Esophagus muscularis mucosa (tissue), 4 donors: ENCODE measurements at regions not wholly inside any gene's neighbourhood (a gene's known extent, or its start where the extent isn't known, plus 50 kb on each side); places are given as distances from the start of the nearest gene placed in this dataset.

ENCODE experiments used
- DNase-seq: peaks from one replicate; pipeline ENCODE4 v3.0.0-alpha.2; 2017; ENCODE audit errors: extremely low spot score
- H3K27ac ChIP-seq, 4 donors: fragments of 200-600 bp; sonication (generic); replicated peaks in 1 of 4; 1 replicate in 3 of 4; 2 replicates in 1 of 4; pipeline ENCODE4 v1.5.1; 2016 to 2019; ENCODE audit warnings: mild to moderate bottlenecking in 1 of 4
- H3K27me3 ChIP-seq, 4 donors: fragments of 200-600 bp; sonication (generic); one replicate each; pipeline versions ENCODE4 v1.5.1 to v1.6.0; 2016 to 2019
- H3K36me3 ChIP-seq, 4 donors: fragments of 200-600 bp; sonication (generic); one replicate each; pipeline ENCODE4 v1.5.1; 2016 to 2019
- H3K4me1 ChIP-seq, 4 donors: fragments of 200-600 bp; sonication (generic); one replicate each; pipeline ENCODE4 v1.5.1; 2016 to 2019
- H3K4me3 ChIP-seq, 4 donors: fragments of 200-600 bp; sonication (generic); 1 replicate in 2 of 4; 2 replicates in 2 of 4; pipeline ENCODE4 v1.5.1; 2016 to 2019; ENCODE audit warnings: mild to moderate bottlenecking in 4 of 4, moderate library complexity in 1 of 4
- H3K9me3 ChIP-seq, 4 donors: fragments of 200-600 bp; sonication (generic); 1 replicate in 3 of 4; 2 replicates in 1 of 4; pipeline ENCODE4 v1.5.1; 2016 to 2019
- CTCF ChIP-seq, 3 experiments: fragments of 200-600 bp in 2 of 3; fragments of 450-650 bp in 1 of 3; sonication (generic) in 2 of 3; IDR thresholded peaks; one replicate each; pipeline ENCODE4 v1.5.1; 2017 to 2019; ENCODE audit warnings: antibody characterized with exemption in 3 of 3, mild to moderate bottlenecking in 2 of 3, moderate library complexity in 1 of 3
- EP300 ChIP-seq: sonication (generic); formaldehyde crosslinking; IDR thresholded peaks from one replicate; pipeline ENCODE4 v1.6.1; 2017; ENCODE audit warnings: antibody characterized with exemption
- POLR2A ChIP-seq: fragments of 450-650 bp; IDR thresholded peaks from one replicate; pipeline ENCODE4 v1.6.1; 2017; ENCODE audit warnings: antibody characterized with exemption, moderate library complexity, mild to moderate bottlenecking, low read depth
- POLR2AphosphoS5 ChIP-seq, 2 donors: sonication (generic); formaldehyde crosslinking; IDR thresholded peaks; one replicate each; pipeline ENCODE4 v1.6.1; 2017; ENCODE audit warnings: antibody characterized with exemption in 2 of 2
- WGBS: methylation state at CpG from one replicate; pipeline ENCODE4 v1.1.5; 2018; 5-methylcytosine and 5-hydroxymethylcytosine counted together
- intact Hi-C: fragments of 100-400 bp; cut with DNase I; formaldehyde crosslinking; loops from one replicate; pipeline ENCODE4 v1.15.1; 2023

- intact Hi-C loops = no loop called here
Observed at GRCh38 chr1:60889709-60890108, 192.7 kb upstream of the NFIA start.

DNA sequence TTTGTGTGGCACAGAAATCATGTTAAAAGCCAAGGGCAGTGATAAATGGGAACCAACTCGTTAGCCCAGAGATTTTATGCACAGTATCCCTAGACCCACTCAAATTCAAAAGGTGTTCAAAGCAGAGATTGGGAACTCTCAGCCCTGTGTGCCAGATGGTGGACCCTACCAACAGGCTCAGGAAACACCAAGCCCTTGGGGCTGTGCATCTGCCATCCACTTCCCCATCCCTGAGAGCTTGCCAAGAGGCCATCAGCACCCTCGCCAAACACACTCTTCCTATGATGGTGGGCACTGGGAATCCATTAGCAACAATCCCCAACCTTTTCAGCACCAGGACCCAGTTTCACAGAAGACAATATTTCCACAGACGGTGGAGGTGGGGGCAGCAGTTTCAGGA, 194.2 kb upstream of the NFIA start:
- DNase-seq = no peak
- H3K36me3 ChIP-seq = no peaks in the 10 kb centered on the region
- intact Hi-C loops = no loop called here
- no peak overlapping the region for H3K27ac ChIP-seq
- H3K9me3 ChIP-seq = no peaks in the 10 kb centered on the region
- no peaks in the 10 kb centered on the region for H3K27me3 ChIP-seq
- 90% methylated on average over 3 of the region's 3 CpGs for WGBS
- no peak for TF ChIP-seq EP300
- TF ChIP-seq POLR2AphosphoS5 (IDR thresholded peaks at IDR 0.05) = no peak
- no peak for TF ChIP-seq CTCF (IDR thresholded peaks at IDR 0.05)
- TF ChIP-seq POLR2A = no peak
- H3K4me1 ChIP-seq = no peaks in the 10 kb centered on the region
- H3K4me3 ChIP-seq = no peak overlapping the region

More at GRCh38 chr1:60889709-60890108, 192.7 kb upstream of the NFIA start:
- Histone ChIP-seq H3K27me3 (no peaks in the 10 kb centered on the region), H3K4me3 (no peak overlapping the region), H3K9me3 (no peaks in the 10 kb centered on the region), H3K36me3 (no peaks in the 10 kb centered on the region), H3K27ac (no peak overlapping the region), H3K4me1 (peaks cover 0 to 7% (median 0%) of the 10 kb centered on the region in 4 donors)
- DNase-seq = no peak
- WGBS = 94% methylated on average over 2 of the region's 2 CpGs
- TF ChIP-seq POLR2A = no peak
- TF ChIP-seq POLR2AphosphoS5 (IDR thresholded peaks at IDR 0.05) = no peak
- TF ChIP-seq CTCF (IDR thresholded peaks at IDR 0.05) = no peak
- no peak for TF ChIP-seq EP300

- 78% methylated on average over 6 of the region's 6 CpGs for WGBS
- H3K9me3 ChIP-seq = no peaks in the 10 kb centered on the region
- TF ChIP-seq EP300 = no peak
- TF ChIP-seq POLR2A = no peak
- no peak for TF ChIP-seq CTCF (IDR thresholded peaks at IDR 0.05)
- TF ChIP-seq POLR2AphosphoS5 (IDR thresholded peaks at IDR 0.05) = no peak
- DNase-seq = no peak
- intact Hi-C loops = no loop called here
- no peak overlapping the region for H3K27ac ChIP-seq
- no peak overlapping the region for H3K4me3 ChIP-seq
- H3K27me3 ChIP-seq = no peaks in the 10 kb centered on the region
- no peaks in the 10 kb centered on the region for H3K4me1 ChIP-seq
- no peaks in the 10 kb centered on the region for H3K36me3 ChIP-seq
Observed at GRCh38 chr1:60886793-60887331, 195.5 kb upstream of the NFIA start.

GRCh38 chr1:60886090-60886489, 196.3 kb upstream of the NFIA start:
- Histone ChIP-seq H3K27me3 (no peaks in the 10 kb centered on the region), H3K4me3 (no peak overlapping the region), H3K4me1 (no peaks in the 10 kb centered on the region), H3K27ac (no peak overlapping the region), H3K36me3 (no peaks in the 10 kb centered on the region), H3K9me3 (no peaks in the 10 kb centered on the region)
- no peak for DNase-seq
- TF ChIP-seq CTCF (IDR thresholded peaks at IDR 0.05) (no peak), POLR2A (no peak), POLR2AphosphoS5 (IDR thresholded peaks at IDR 0.05) (no peak), EP300 (no peak)
- WGBS = 96% methylated on average over 1 of the region's 1 CpG
- intact Hi-C loops = no loop called here

DNA sequence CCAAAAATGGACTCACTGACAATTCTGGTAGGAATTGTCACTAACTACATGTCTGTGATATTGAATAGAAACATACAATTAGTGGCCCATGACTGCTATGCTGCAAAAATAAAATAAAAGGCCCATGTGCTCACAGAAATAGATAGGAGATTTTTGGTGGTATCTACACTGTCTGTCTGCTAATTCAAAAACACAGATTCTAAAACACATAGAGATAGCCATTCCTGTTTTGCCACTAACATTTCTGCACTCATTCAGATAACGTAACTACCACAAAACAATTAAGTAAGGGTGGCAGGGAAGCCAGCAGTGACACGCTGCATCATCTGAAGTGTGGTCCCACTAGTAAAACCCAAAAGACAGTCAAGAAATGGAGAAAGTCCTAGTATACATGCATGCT, 202.2 kb upstream of the NFIA start:
- Histone ChIP-seq H3K4me1 (no peaks in the 10 kb centered on the region), H3K36me3 (no peaks in the 10 kb centered on the region), H3K27ac (no peak overlapping the region), H3K9me3 (no peaks in the 10 kb centered on the region), H3K27me3 (no peaks in the 10 kb centered on the region), H3K4me3 (no peak overlapping the region)
- WGBS = 98% methylated on average over 2 of the region's 2 CpGs
- no peak for DNase-seq
- TF ChIP-seq POLR2A (no peak), CTCF (IDR thresholded peaks at IDR 0.05) (no peak), POLR2AphosphoS5 (IDR thresholded peaks at IDR 0.05) (no peak), EP300 (no peak)
- intact Hi-C loops = no loop called here
